ENCODE measurements at regions not wholly inside any gene's neighbourhood (a gene's known extent, or its start where the extent isn't known, plus 50 kb on each side); places are given as distances from the start of the nearest gene placed in this dataset.

DNA sequence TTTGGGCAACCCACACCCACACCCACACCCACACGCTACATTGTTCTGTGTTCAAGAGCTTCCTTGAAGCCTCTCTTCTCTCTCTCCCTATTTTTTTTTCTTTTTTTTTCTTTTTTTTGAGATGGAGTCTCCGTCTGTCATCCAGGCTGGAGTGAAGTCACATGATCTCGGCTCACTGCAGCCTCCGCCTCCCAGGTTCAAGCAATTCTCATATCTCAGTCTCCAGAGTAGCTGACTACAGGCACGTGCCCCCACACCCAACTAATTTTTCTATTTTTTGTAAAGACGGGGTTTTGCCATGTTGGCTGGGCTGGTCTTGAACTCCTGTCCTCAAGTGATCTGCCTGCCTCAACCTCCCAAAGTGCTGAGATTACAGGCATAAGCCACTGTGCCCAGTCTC is 271.1 kb downstream of the SHQ1 start:
- TF ChIP-seq, protein P1, sequence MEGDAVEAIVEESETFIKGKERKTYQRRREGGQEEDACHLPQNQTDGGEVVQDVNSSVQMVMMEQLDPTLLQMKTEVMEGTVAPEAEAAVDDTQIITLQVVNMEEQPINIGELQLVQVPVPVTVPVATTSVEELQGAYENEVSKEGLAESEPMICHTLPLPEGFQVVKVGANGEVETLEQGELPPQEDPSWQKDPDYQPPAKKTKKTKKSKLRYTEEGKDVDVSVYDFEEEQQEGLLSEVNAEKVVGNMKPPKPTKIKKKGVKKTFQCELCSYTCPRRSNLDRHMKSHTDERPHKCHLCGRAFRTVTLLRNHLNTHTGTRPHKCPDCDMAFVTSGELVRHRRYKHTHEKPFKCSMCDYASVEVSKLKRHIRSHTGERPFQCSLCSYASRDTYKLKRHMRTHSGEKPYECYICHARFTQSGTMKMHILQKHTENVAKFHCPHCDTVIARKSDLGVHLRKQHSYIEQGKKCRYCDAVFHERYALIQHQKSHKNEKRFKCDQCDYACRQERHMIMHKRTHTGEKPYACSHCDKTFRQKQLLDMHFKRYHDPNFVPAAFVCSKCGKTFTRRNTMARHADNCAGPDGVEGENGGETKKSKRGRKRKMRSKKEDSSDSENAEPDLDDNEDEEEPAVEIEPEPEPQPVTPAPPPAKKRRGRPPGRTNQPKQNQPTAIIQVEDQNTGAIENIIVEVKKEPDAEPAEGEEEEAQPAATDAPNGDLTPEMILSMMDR (conservative IDR thresholded peaks at IDR 0.05; ENCODE audit: low read depth, low read length) = no peak
- TF ChIP-seq EZH2 (IDR thresholded peaks at IDR 0.05; ENCODE audit: borderline replicate concordance, low read depth, low read length, poor library complexity, severe bottlenecking) = no peak
